Common myeloid progenitor, CD34-positive (primary cell): ENCODE measurements at regions not wholly inside any gene's neighbourhood (a gene's known extent, or its start where the extent isn't known, plus 50 kb on each side); places are given as distances from the start of the nearest gene placed in this dataset.

Experiments
- CTCF ChIA-PET: fragments of 350-600 bp; sonication (Branson Sonifier 250); formaldehyde crosslinking; loops from one replicate; lab custom pipeline; 2021; ENCODE audit warnings: antibody characterized with exemption; lab: Charles Lee
- POLR2A ChIA-PET: fragments of 350-600 bp; sonication (Branson Sonifier 250); formaldehyde crosslinking; loops from one replicate; lab custom pipeline; 2021; ENCODE audit warnings: antibody characterized with exemption; lab: Charles Lee
- DNase-seq, 3 donors: peaks; one replicate each; pipeline versions ENCODE4 v3.0.0 to v3.0.0-alpha.2; 2013
- H3K27ac ChIP-seq, 2 experiments: 1 replicate in 1 of 2; 2 replicates in 1 of 2; pipeline ENCODE4 v1.7.0; 2013; ENCODE audit warnings: inconsistent platforms in 2 of 2, low read length in 2 of 2, mild to moderate bottlenecking in 2 of 2, low read depth in 1 of 2, moderate library complexity in 1 of 2; ENCODE audit not compliant: severe bottlenecking in 2 of 2, insufficient read depth in 1 of 2, poor library complexity in 1 of 2
- H3K27me3 ChIP-seq, 5 experiments: replicated peaks in 2 of 5; 1 replicate in 3 of 5; 2 replicates in 2 of 5; pipeline versions ENCODE4 v1.6.1 to v1.7.0; 2013; ENCODE audit warnings: low read length in 4 of 5, mild to moderate bottlenecking in 2 of 5, moderate library complexity in 2 of 5, inconsistent platforms in 1 of 5; ENCODE audit not compliant: insufficient read depth in 5 of 5, control insufficient read depth in 4 of 5
- H3K36me3 ChIP-seq, 4 experiments: 1 replicate in 2 of 4; 2 replicates in 2 of 4; pipeline versions ENCODE4 v1.6.1 to v1.7.0; 2013; ENCODE audit warnings: low read length in 3 of 4, control low read depth in 1 of 4, mild to moderate bottlenecking in 1 of 4; ENCODE audit not compliant: control insufficient read depth in 4 of 4, insufficient read depth in 4 of 4
- H3K4me1 ChIP-seq, 4 experiments: 1 replicate in 3 of 4; 2 replicates in 1 of 4; pipeline versions ENCODE4 v1.6.1 to v1.7.1; 2013; ENCODE audit warnings: low read length in 3 of 4, mild to moderate bottlenecking in 3 of 4, control low read depth in 1 of 4, inconsistent platforms in 1 of 4, moderate library complexity in 1 of 4; ENCODE audit not compliant: control insufficient read depth in 4 of 4, insufficient read depth in 4 of 4; ENCODE audit errors: control extremely low read depth in 1 of 4
- H3K4me3 ChIP-seq, 7 experiments: 1 replicate in 4 of 7; 2 replicates in 3 of 7; pipeline versions ENCODE4 v1.5.1 to v1.7.0; 2013; ENCODE audit warnings: mild to moderate bottlenecking in 7 of 7, low read length in 6 of 7, moderate library complexity in 6 of 7, inconsistent platforms in 2 of 7, low read depth in 2 of 7, control low read depth in 1 of 7; ENCODE audit not compliant: insufficient read depth in 4 of 7, control insufficient read depth in 1 of 7; ENCODE audit errors: extremely low read depth in 1 of 7
- H3K9me3 ChIP-seq, 5 experiments: 1 replicate in 4 of 5; 2 replicates in 1 of 5; pipeline versions ENCODE4 v1.6.1 to v1.7.1; 2013; ENCODE audit warnings: low read length in 4 of 5, mild to moderate bottlenecking in 2 of 5, inconsistent platforms in 1 of 5, low read depth in 1 of 5, moderate library complexity in 1 of 5; ENCODE audit not compliant: control insufficient read depth in 4 of 5, insufficient read depth in 2 of 5; ENCODE audit errors: control extremely low read depth in 1 of 5
- WGBS: methylation state at CpG from one replicate; pipeline ENCODE4 v1.1.5; 2013; ENCODE audit not compliant: insufficient coverage; 5-methylcytosine and 5-hydroxymethylcytosine counted together

GRCh38 chr5:38151878-38152277 lies 106.5 kb upstream of the EGFLAM start:
- no peak for DNase-seq
- WGBS, result 90% methylated on average over 2 of the region's 2 CpGs
- H3K4me1 ChIP-seq, result no peaks in the 10 kb centered on the region
- no peaks in the 10 kb centered on the region for H3K36me3 ChIP-seq
- no peak overlapping the region for H3K4me3 ChIP-seq
- POLR2A ChIA-PET, result no interaction called here
- H3K27ac ChIP-seq, result no peak overlapping the region
- peaks cover 0 to 4% (median 0%) of the 10 kb centered on the region in 5 experiments for H3K9me3 ChIP-seq
- H3K27me3 ChIP-seq, result peaks cover 0 to 5% (median 1%) of the 10 kb centered on the region in 5 experiments
- CTCF ChIA-PET, result no interaction called here

GRCh38 chr5:38149815-38150195 lies 108.6 kb upstream of the EGFLAM start:
- no peak for DNase-seq
- ChIA-PET POLR2A (no interaction called here), CTCF (no interaction called here)
- Histone ChIP-seq H3K9me3 (peaks cover 0 to 4% (median 0%) of the 10 kb centered on the region in 5 experiments), H3K4me1 (no peaks in the 10 kb centered on the region), H3K27me3 (peaks cover 0 to 2% (median 0%) of the 10 kb centered on the region in 5 experiments), H3K4me3 (no peak overlapping the region), H3K36me3 (no peaks in the 10 kb centered on the region), H3K27ac (no peak overlapping the region)

GRCh38 chr5:38148021-38148625 lies 110.2 kb upstream of the EGFLAM start:
- peaks cover 0 to 2% (median 0%) of the 10 kb centered on the region in 5 experiments for H3K27me3 ChIP-seq
- H3K4me1 ChIP-seq, result no peaks in the 10 kb centered on the region
- H3K36me3 ChIP-seq, result no peaks in the 10 kb centered on the region
- peaks cover 0 to 4% (median 0%) of the 10 kb centered on the region in 5 experiments for H3K9me3 ChIP-seq
- POLR2A ChIA-PET, result no interaction called here
- CTCF ChIA-PET, result interaction anchor here (1.1 kb wide), 1 partner anchor 11 kb away, joined by 3 read pairs; no protein-coding TSS in a partner anchor
- 99% methylated on average over 8 of the region's 10 CpGs for WGBS
- no peak overlapping the region for H3K4me3 ChIP-seq
- DNase-seq, result no peak
- no peak overlapping the region for H3K27ac ChIP-seq

- no peaks in the 10 kb centered on the region for H3K9me3 ChIP-seq
- H3K4me3 ChIP-seq, result no peak overlapping the region
- no peaks in the 10 kb centered on the region for H3K4me1 ChIP-seq
- no peak overlapping the region for H3K27ac ChIP-seq
- H3K27me3 ChIP-seq, result peaks cover 0 to 2% (median 0%) of the 10 kb centered on the region in 5 experiments
- no peak for DNase-seq
- CTCF ChIA-PET, result interaction anchor here (1.3 kb wide), 1 partner anchor 34 kb away, joined by 4 read pairs; no protein-coding TSS in a partner anchor
- WGBS, result 60% methylated on average over 1 of the region's 3 CpGs
- no peaks in the 10 kb centered on the region for H3K36me3 ChIP-seq
- POLR2A ChIA-PET, result no interaction called here
These were observed 115.0 kb upstream of the EGFLAM start for GRCh38 chr5:38143384-38143783.

- ChIA-PET CTCF (no interaction called here), POLR2A (no interaction called here)
- H3K27me3 ChIP-seq, result peaks cover 0 to 6% (median 0%) of the 10 kb centered on the region in 5 experiments
- H3K4me1 ChIP-seq, result no peaks in the 10 kb centered on the region
- whole genome bisulfite sequencing, result no CpG with 5 or more reads among the region's 1 CpG
- H3K27ac ChIP-seq, result no peak overlapping the region
- no peak for DNase-seq
- H3K9me3 ChIP-seq, result no peaks in the 10 kb centered on the region
- H3K4me3 ChIP-seq, result no peak overlapping the region
- no peaks in the 10 kb centered on the region for H3K36me3 ChIP-seq
These were observed 116.7 kb upstream of the EGFLAM start for GRCh38 chr5:38141665-38142064.

- WGBS, result 92% methylated on average over 5 of the region's 5 CpGs
- Histone ChIP-seq H3K36me3 (no peaks in the 10 kb centered on the region), H3K4me3 (no peak overlapping the region), H3K9me3 (no peaks in the 10 kb centered on the region), H3K27ac (no peak overlapping the region), H3K4me1 (no peaks in the 10 kb centered on the region), H3K27me3 (peaks cover 0 to 6% (median 0%) of the 10 kb centered on the region in 5 experiments)
- ChIA-PET CTCF (no interaction called here), POLR2A (interaction anchor here (0.6 kb wide), 1 partner anchor 26 kb away, joined by 3 read pairs; no protein-coding TSS in a partner anchor)
- no peak for DNase-seq
These were observed 119.8 kb upstream of the EGFLAM start for GRCh38 chr5:38138574-38138973.

GRCh38 chr5:38135486-38136039 lies 122.8 kb upstream of the EGFLAM start:
- ChIA-PET CTCF (no interaction called here), POLR2A (no interaction called here)
- Histone ChIP-seq H3K9me3 (no peaks in the 10 kb centered on the region), H3K4me1 (no peaks in the 10 kb centered on the region), H3K4me3 (no peak overlapping the region), H3K27ac (no peak overlapping the region), H3K27me3 (peaks cover 0 to 8% (median 0%) of the 10 kb centered on the region in 5 experiments), H3K36me3 (no peaks in the 10 kb centered on the region)
- DNase-seq, result no peak
- whole genome bisulfite sequencing, result 87% methylated on average over 6 of the region's 9 CpGs
